Astrocyte (in vitro differentiated cells and primary cell): ENCODE measurements at regions not wholly inside any gene's neighbourhood (a gene's known extent, or its start where the extent isn't known, plus 50 kb on each side); places are given as distances from the start of the nearest gene placed in this dataset.

Experiments
- CTCF ChIP-seq: IDR thresholded peaks from 2 replicates; pipeline ENCODE4 v1.5.1; 2011; ENCODE audit warnings: low read depth, mild to moderate bottlenecking, inconsistent platforms, low read length, moderate library complexity; ENCODE audit not compliant: insufficient read depth
- EZH2 ChIP-seq: IDR thresholded peaks from 2 replicates; pipeline ENCODE4 v1.6.1; 2012; ENCODE audit warnings: mild to moderate bottlenecking, low read length, inconsistent platforms; ENCODE audit not compliant: insufficient read depth

DNA sequence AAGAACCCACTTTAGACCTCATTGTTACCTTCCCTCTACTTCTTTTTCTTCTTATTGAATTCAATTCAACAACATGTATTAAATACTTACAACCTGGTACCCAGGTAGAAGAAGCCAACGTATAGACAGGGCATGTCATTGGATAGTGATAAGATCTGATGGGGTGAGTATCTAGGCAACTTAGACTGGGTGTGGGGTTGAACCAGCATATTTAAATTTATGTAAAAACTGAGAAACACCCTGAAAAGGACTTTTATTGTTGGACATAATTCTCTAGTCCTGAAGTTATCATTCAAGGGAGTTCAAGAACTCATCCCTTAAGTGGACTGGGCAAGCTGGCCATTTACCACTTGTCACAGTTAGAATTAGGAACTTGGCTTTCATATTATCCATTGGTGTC lies 139.2 kb downstream of the ZIC5 start:
- TF ChIP-seq EZH2 (no peak), CTCF (no peak)
